ENCODE measurements at regions not wholly inside any gene's neighbourhood (a gene's known extent, or its start where the extent isn't known, plus 50 kb on each side); places are given as distances from the start of the nearest gene placed in this dataset.

DNA sequence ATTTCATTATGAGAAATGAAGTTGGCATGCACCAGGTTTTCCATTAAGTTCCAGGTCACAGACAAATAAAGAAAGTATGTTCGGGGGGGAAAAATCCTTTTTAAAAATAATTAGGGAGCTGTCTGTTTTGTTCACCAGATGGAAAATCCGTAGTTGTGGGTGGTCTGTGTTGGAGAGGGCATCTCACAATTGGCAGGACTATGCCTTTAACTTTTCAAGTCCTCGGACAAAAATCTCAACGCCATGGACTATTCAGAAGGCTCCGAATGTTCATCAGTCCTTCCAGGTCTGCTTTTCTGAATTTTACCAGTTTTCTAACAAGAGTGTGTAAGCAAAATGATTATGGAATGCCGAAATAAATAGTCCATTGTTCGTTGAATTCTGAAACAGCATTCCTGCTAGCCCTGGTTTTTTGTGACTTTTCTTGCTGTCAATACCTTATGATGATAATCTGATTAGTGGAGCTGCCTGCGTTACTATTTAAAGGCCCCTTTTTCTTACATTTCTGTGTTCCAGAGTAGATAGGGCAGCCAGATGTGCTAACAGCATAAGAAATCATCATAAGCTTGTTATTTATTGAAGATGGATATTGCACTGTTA, 146.9 kb downstream of the TM9SF2 start:
- DNase-seq (ENCODE audit: low spot score) (no peak), ATAC-seq (no peak)
- ChIA-PET CTCF (interaction anchor here (0.6 to 1.9 kb wide), 2 partner anchors 8 to 32 kb away, joined by 3 to 7 read pairs; no protein-coding TSS in a partner anchor), POLR2A (no interaction called here)
- Mint-ChIP-seq H3K4me3 (no peak overlapping the region), H3K27me3 (ENCODE audit: low read depth) (no peaks in the 10 kb centered on the region), H3K27ac (no peak overlapping the region), H3K36me3 (no peaks in the 10 kb centered on the region), H3K4me1 (peaks cover 20% of the 10 kb centered on the region), H3K9me3 (no peaks in the 10 kb centered on the region)
- no peak for TF ChIP-seq ESRRA (CRISPR knock-in tag; IDR thresholded peaks at IDR 0.05; ENCODE audit: borderline replicate concordance)

DNA sequence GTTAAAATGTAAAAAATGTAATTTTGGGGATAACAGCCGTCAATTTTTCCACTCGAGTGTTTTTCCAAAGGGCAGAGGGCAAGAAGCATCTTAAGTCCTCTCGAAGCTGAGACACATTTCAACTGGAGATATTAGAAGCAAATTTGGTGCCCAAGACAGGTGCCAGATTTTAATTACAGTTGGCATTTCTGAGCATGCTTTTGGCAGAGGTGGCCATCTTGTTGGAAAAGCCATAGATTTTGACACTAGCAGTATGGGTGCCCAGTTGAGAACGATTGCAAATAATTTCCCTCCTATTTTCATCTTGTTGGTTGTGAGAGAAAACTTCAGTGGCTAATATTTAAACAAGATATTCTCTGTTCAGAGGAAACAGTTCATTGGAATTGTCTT, 146.3 kb downstream of the TM9SF2 start:
- H3K9me3 Mint-ChIP-seq = no peaks in the 10 kb centered on the region
- no peak for DNase-seq (ENCODE audit: low spot score)
- no peaks in the 10 kb centered on the region for H3K27me3 Mint-ChIP-seq (ENCODE audit: low read depth)
- no peak overlapping the region for H3K27ac Mint-ChIP-seq
- H3K4me1 Mint-ChIP-seq = peaks cover 20% of the 10 kb centered on the region
- H3K36me3 Mint-ChIP-seq = no peaks in the 10 kb centered on the region
- no peak overlapping the region for H3K4me3 Mint-ChIP-seq
- ChIA-PET CTCF (interaction anchor here (1.9 kb wide), 1 partner anchor 8 kb away, joined by 7 read pairs; no protein-coding TSS in a partner anchor), POLR2A (no interaction called here)
- TF ChIP-seq NR1H2 (CRISPR knock-in tag; IDR thresholded peaks at IDR 0.05) = no peak
- TF ChIP-seq, protein P1, sequence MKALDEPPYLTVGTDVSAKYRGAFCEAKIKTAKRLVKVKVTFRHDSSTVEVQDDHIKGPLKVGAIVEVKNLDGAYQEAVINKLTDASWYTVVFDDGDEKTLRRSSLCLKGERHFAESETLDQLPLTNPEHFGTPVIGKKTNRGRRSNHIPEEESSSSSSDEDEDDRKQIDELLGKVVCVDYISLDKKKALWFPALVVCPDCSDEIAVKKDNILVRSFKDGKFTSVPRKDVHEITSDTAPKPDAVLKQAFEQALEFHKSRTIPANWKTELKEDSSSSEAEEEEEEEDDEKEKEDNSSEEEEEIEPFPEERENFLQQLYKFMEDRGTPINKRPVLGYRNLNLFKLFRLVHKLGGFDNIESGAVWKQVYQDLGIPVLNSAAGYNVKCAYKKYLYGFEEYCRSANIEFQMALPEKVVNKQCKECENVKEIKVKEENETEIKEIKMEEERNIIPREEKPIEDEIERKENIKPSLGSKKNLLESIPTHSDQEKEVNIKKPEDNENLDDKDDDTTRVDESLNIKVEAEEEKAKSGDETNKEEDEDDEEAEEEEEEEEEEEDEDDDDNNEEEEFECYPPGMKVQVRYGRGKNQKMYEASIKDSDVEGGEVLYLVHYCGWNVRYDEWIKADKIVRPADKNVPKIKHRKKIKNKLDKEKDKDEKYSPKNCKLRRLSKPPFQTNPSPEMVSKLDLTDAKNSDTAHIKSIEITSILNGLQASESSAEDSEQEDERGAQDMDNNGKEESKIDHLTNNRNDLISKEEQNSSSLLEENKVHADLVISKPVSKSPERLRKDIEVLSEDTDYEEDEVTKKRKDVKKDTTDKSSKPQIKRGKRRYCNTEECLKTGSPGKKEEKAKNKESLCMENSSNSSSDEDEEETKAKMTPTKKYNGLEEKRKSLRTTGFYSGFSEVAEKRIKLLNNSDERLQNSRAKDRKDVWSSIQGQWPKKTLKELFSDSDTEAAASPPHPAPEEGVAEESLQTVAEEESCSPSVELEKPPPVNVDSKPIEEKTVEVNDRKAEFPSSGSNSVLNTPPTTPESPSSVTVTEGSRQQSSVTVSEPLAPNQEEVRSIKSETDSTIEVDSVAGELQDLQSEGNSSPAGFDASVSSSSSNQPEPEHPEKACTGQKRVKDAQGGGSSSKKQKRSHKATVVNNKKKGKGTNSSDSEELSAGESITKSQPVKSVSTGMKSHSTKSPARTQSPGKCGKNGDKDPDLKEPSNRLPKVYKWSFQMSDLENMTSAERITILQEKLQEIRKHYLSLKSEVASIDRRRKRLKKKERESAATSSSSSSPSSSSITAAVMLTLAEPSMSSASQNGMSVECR (CRISPR knock-in tag; IDR thresholded peaks at IDR 0.05; ENCODE audit: borderline replicate concordance) = no peak
- TF ChIP-seq, protein P2, sequence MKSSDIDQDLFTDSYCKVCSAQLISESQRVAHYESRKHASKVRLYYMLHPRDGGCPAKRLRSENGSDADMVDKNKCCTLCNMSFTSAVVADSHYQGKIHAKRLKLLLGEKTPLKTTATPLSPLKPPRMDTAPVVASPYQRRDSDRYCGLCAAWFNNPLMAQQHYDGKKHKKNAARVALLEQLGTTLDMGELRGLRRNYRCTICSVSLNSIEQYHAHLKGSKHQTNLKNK (CRISPR knock-in tag; IDR thresholded peaks at IDR 0.05) = no peak
- no peak for TF ChIP-seq ZNF138 (CRISPR knock-in tag; conservative IDR thresholded peaks at IDR 0.05)
- TF ChIP-seq, protein P3, sequence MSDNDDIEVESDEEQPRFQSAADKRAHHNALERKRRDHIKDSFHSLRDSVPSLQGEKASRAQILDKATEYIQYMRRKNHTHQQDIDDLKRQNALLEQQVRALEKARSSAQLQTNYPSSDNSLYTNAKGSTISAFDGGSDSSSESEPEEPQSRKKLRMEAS (CRISPR knock-in tag; IDR thresholded peaks at IDR 0.05) = no peak
- no peak for TF ChIP-seq PRRX2 (CRISPR knock-in tag; IDR thresholded peaks at IDR 0.05)
- no peak for TF ChIP-seq NR3C1 (CRISPR knock-in tag; conservative IDR thresholded peaks at IDR 0.05; ENCODE audit: low read depth)
- TF ChIP-seq, protein P4, sequence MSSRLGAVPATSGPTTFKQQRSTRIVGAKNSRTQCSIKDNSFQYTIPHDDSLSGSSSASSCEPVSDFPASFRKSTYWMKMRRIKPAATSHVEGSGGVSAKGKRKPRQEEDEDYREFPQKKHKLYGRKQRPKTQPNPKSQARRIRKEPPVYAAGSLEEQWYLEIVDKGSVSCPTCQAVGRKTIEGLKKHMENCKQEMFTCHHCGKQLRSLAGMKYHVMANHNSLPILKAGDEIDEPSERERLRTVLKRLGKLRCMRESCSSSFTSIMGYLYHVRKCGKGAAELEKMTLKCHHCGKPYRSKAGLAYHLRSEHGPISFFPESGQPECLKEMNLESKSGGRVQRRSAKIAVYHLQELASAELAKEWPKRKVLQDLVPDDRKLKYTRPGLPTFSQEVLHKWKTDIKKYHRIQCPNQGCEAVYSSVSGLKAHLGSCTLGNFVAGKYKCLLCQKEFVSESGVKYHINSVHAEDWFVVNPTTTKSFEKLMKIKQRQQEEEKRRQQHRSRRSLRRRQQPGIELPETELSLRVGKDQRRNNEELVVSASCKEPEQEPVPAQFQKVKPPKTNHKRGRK (CRISPR knock-in tag; IDR thresholded peaks at IDR 0.05; ENCODE audit: borderline replicate concordance) = no peak
- no peak for TF ChIP-seq MYBL2 (CRISPR knock-in tag; IDR thresholded peaks at IDR 0.05)
- TF ChIP-seq ESRRA (CRISPR knock-in tag; IDR thresholded peaks at IDR 0.05; ENCODE audit: borderline replicate concordance) = no peak
- TF ChIP-seq, protein P5, sequence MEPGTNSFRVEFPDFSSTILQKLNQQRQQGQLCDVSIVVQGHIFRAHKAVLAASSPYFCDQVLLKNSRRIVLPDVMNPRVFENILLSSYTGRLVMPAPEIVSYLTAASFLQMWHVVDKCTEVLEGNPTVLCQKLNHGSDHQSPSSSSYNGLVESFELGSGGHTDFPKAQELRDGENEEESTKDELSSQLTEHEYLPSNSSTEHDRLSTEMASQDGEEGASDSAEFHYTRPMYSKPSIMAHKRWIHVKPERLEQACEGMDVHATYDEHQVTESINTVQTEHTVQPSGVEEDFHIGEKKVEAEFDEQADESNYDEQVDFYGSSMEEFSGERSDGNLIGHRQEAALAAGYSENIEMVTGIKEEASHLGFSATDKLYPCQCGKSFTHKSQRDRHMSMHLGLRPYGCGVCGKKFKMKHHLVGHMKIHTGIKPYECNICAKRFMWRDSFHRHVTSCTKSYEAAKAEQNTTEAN (CRISPR knock-in tag; IDR thresholded peaks at IDR 0.05) = no peak
- TF ChIP-seq ZNF416 (CRISPR knock-in tag; IDR thresholded peaks at IDR 0.05) = no peak
- TF ChIP-seq, protein P6, sequence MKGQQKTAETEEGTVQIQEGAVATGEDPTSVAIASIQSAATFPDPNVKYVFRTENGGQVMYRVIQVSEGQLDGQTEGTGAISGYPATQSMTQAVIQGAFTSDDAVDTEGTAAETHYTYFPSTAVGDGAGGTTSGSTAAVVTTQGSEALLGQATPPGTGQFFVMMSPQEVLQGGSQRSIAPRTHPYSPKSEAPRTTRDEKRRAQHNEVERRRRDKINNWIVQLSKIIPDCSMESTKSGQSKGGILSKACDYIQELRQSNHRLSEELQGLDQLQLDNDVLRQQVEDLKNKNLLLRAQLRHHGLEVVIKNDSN (CRISPR knock-in tag; IDR thresholded peaks at IDR 0.05) = no peak
- no peak for TF ChIP-seq ZNF263 (CRISPR knock-in tag; IDR thresholded peaks at IDR 0.05; ENCODE audit: low read depth)
- no peak for TF ChIP-seq CBFB (CRISPR knock-in tag; IDR thresholded peaks at IDR 0.05; ENCODE audit: low read depth)
- TF ChIP-seq GRHL2 (CRISPR knock-in tag; IDR thresholded peaks at IDR 0.05; ENCODE audit: insufficient replicate concordance, severe bottlenecking) = no peak
- no peak for TF ChIP-seq TEAD4 (CRISPR knock-in tag; IDR thresholded peaks at IDR 0.05)
- TF ChIP-seq TCF7 (CRISPR knock-in tag; IDR thresholded peaks at IDR 0.05; ENCODE audit: low read depth) = no peak
- TF ChIP-seq, protein P7, sequence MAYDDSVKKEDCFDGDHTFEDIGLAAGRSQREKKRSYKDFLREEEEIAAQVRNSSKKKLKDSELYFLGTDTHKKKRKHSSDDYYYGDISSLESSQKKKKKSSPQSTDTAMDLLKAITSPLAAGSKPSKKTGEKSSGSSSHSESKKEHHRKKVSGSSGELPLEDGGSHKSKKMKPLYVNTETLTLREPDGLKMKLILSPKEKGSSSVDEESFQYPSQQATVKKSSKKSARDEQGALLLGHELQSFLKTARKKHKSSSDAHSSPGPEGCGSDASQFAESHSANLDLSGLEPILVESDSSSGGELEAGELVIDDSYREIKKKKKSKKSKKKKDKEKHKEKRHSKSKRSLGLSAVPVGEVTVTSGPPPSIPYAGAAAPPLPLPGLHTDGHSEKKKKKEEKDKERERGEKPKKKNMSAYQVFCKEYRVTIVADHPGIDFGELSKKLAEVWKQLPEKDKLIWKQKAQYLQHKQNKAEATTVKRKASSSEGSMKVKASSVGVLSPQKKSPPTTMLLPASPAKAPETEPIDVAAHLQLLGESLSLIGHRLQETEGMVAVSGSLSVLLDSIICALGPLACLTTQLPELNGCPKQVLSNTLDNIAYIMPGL (CRISPR knock-in tag; IDR thresholded peaks at IDR 0.05) = no peak
- no peak for TF ChIP-seq TEAD1 (CRISPR knock-in tag; IDR thresholded peaks at IDR 0.05)
- no peak for ATAC-seq
